ENCODE measurements at regions not wholly inside any gene's neighbourhood (a gene's known extent, or its start where the extent isn't known, plus 50 kb on each side); places are given as distances from the start of the nearest gene placed in this dataset.
A peak's percentile ranks its signal among the peaks of the same experiment; 100 is the strongest.

DNA sequence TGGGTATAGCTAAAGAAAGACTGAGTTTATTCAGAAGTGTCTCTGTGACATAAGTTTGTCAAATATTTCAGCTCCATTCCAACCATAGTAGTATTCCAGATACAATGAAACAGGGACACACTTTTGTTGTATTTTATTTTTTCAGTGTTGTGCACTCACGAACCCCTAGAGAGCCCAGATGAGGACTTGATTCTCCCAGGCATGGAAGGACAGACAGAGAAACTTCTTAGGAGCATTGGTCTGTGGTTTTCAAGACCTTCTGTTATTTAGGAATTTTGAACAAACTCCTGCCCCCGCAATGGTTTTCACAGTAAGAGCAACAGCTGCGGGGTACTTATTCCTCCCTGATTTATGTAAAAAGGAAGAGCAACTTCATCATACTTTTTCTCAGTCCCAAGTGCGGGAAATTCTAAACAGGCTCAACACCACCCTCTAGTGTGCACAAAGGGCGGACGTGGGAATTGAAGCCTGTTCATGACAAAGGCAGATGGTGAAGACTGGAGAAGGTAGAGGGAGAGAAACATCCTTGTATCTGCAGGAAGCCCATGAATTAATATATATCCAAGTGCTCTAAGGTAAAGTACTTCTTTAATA, 147.6 kb downstream of the PAH start:
- TF ChIP-seq, protein P1, sequence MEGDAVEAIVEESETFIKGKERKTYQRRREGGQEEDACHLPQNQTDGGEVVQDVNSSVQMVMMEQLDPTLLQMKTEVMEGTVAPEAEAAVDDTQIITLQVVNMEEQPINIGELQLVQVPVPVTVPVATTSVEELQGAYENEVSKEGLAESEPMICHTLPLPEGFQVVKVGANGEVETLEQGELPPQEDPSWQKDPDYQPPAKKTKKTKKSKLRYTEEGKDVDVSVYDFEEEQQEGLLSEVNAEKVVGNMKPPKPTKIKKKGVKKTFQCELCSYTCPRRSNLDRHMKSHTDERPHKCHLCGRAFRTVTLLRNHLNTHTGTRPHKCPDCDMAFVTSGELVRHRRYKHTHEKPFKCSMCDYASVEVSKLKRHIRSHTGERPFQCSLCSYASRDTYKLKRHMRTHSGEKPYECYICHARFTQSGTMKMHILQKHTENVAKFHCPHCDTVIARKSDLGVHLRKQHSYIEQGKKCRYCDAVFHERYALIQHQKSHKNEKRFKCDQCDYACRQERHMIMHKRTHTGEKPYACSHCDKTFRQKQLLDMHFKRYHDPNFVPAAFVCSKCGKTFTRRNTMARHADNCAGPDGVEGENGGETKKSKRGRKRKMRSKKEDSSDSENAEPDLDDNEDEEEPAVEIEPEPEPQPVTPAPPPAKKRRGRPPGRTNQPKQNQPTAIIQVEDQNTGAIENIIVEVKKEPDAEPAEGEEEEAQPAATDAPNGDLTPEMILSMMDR (IDR thresholded peaks at IDR 0.05), result peak; percentile 74
- TF ChIP-seq, protein P2, sequence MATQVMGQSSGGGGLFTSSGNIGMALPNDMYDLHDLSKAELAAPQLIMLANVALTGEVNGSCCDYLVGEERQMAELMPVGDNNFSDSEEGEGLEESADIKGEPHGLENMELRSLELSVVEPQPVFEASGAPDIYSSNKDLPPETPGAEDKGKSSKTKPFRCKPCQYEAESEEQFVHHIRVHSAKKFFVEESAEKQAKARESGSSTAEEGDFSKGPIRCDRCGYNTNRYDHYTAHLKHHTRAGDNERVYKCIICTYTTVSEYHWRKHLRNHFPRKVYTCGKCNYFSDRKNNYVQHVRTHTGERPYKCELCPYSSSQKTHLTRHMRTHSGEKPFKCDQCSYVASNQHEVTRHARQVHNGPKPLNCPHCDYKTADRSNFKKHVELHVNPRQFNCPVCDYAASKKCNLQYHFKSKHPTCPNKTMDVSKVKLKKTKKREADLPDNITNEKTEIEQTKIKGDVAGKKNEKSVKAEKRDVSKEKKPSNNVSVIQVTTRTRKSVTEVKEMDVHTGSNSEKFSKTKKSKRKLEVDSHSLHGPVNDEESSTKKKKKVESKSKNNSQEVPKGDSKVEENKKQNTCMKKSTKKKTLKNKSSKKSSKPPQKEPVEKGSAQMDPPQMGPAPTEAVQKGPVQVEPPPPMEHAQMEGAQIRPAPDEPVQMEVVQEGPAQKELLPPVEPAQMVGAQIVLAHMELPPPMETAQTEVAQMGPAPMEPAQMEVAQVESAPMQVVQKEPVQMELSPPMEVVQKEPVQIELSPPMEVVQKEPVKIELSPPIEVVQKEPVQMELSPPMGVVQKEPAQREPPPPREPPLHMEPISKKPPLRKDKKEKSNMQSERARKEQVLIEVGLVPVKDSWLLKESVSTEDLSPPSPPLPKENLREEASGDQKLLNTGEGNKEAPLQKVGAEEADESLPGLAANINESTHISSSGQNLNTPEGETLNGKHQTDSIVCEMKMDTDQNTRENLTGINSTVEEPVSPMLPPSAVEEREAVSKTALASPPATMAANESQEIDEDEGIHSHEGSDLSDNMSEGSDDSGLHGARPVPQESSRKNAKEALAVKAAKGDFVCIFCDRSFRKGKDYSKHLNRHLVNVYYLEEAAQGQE (IDR thresholded peaks at IDR 0.05; ENCODE audit: insufficient read depth in 1 of 2, low read depth in 2 of 2, low read length in 1 of 2), result no peak
- no peak for TF ChIP-seq SIN3A (IDR thresholded peaks at IDR 0.05; ENCODE audit: borderline replicate concordance, insufficient read depth, low read depth, low read length)
